Activated CD4-positive, alpha-beta T cell treated with anti-CD3 and anti-CD28 coated beads, Interleukin-2, amount 50 U/mL, for 24 hours (primary cell): ENCODE measurements at regions not wholly inside any gene's neighbourhood (a gene's known extent, or its start where the extent isn't known, plus 50 kb on each side); places are given as distances from the start of the nearest gene placed in this dataset.

Source experiments
- DNase-seq, 2 donors: peaks; one replicate each; pipeline ENCODE4 v3.0.0-alpha.2; 2020; ENCODE audit warnings: low read depth in 1 of 2, low spot score in 1 of 2

DNA sequence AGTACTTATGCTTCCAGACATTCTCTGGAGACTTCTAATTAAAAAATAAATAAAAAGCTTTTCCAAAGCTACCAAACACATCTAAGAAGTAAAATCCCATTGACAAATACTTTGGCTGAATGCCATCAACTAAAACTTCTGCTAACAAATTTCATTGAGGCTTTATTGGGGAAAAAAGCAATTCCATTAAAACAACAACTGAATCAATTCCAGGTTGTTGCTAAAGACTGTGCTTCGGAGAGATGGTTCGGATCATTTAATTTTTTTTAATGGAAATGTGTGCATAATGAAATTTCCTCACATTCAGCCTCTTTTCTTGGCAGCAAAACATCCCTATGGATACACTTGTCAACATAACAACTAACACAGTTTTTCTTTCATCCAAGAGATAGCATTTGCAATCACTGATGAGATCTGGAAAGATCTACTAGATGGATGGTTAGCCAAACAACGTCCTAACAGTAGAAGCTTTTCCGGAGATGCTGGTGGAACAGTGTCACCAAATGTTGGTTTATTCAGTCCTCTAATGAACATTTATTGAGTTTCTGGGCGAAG lies 446.1 kb upstream of the FAM98A start:
- DNase-seq, result no peak

DNA sequence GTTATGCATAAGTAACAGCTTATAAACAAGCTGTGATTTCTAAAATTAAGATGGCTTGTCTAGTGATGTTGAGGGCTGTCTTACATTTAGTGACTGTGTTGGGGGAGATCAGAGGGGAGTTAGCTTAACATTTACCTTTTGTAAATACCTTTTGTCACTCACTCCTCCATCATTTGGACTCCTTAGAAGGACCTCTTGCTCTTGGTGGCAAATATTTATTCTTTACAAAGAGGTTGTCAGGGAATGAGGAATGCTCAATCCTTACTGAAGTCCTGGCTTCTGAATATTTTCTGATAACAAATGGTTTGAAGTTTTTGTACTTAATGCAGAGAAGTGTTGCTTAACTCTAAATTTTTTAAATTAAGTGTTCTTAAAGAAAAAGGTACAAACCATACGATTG lies 438.8 kb upstream of the FAM98A start:
- DNase-seq, result no peak

DNA sequence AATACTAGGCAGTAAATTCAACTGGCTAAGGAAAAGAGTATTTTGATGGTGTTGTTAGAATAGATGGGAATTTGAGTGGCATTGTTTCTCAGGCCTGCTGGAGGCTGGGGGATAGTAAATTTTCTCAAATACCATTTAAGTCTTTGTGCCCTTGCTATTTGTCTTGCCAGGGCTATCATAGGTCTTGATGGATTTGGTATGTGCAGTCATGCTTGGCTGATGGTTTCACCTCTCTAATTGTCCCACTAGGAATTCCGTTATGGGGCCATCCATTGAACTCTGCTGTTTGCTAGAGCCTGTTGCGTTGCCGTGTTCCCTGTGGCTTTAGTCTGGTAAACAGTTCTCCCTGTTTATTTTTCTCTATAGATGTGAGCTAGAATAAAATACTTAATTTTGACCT lies 438.1 kb upstream of the FAM98A start:
- DNase-seq, result no peak

DNA sequence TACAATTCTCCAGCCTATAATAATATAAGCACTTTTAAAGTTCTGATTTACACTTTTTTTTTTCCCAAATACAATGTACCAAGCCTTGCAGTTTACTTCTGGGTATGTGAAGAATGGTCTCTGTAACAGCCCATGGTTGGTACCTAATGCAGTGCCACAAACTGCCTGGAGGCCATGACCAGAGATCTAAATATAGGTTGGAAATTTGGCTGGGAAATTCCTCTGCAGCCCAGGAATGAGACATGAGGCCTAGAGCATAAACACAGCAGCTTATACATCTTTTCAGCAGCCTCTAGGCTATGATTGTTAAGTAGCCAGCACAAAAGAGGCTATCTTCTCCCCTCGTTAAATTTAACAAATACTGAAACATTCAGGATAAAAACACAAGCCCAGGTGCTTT lies 432.0 kb upstream of the FAM98A start:
- no peak for DNase-seq

DNA sequence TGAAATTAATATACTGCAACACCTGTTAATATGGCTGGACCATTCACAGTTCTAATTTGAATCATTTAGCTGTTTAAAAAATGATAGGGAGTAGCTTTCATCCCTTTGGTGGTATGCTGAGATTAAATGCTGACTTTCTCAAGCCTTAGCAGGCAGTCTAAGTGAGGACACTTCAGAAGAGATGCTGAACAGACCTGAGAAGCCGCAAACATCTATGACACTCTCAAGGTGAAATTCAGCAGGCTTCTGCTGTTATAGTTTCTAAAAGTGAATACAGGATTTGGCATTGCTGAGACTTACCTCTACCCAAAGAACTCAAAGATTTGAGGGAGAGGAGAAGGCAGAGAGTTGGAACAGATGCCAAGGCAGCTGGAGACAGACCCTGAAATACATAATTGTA lies 431.2 kb upstream of the FAM98A start:
- no peak for DNase-seq

DNA sequence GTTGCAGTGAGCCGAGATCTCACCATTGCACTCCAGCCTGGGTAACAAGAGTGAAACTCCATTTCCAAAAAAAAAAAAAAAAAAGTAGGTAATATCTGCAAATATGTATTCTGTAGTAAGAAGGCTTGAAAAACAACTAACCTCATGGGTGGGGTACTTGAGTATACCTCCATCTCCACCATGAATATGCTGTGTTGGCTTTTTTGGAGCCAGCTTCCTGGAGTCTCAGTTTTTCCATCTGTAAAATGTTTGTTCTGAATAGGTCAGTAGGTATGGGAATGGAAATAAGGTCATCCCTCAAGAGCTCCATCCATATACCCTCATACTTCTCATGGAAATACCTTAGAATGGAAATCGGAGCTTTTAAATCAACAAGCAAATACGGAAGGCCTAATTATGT lies 430.0 kb upstream of the FAM98A start:
- DNase-seq, result no peak

DNA sequence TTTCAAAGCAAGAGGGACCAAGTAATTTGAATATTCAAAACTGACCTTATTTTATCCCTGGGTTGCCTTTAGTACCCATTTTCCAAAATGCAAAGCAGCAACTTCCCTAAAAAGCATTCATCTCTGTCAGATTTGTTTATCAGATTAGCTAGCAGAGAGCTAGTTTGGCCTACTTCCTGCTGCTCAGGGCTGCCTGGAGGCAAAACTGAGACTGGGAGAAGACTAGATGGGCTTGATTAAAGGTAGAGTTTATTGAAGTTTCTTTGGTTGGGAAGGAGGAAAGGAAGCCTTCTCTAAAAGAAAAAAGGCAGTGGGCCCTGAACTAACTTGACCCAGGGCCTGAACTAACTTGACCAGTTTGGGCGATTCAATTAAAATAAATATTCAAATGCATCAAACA lies 426.1 kb upstream of the FAM98A start:
- DNase-seq, result no peak

DNA sequence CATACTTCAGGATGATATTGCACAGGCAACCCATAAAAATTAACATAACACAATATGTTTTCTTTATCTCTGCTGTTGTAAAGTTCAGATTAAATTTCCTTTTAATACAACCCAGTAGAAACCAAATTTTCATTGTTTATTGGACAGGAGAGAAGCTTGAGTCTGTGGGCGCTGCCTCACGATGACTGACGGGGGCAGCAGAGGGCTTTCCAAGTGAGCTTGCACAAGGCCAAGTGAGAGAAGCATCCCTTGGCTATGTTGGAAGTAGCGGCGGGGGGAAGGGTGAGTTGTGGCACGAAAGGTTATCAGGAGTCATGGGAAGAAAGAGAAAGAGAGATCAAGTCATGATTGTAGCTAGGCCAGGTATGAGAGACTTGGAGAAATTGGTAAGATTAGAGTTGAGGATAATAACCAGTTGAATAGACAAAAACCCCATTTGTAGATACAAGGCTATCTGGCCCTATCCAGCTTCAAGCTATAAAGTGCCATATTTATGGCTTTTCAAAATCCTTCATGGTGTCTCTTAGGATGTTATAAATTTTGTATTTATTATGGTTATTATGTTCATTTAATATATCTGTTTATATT lies 413.7 kb upstream of the FAM98A start:
- peak in 1 of 2 donors; percentile 2 for DNase-seq

DNA sequence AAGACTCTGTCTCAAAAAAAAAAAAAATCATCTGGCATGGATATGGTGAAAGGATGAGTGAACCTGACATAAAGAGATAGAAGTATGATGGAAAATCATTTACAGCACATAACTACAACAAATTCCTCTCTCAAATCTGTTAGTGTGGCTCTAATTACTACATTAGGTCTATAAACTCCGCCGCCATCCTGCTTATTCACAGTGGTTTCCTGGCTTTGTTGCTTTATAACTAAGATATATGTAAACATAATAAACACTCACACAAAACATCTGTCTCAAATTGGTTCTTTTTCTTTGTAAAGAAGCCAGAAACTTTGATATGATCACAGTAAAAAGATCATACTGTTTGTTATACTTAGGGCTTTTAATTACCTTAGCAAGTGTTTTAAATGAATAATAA lies 412.6 kb upstream of the FAM98A start:
- no peak for DNase-seq

DNA sequence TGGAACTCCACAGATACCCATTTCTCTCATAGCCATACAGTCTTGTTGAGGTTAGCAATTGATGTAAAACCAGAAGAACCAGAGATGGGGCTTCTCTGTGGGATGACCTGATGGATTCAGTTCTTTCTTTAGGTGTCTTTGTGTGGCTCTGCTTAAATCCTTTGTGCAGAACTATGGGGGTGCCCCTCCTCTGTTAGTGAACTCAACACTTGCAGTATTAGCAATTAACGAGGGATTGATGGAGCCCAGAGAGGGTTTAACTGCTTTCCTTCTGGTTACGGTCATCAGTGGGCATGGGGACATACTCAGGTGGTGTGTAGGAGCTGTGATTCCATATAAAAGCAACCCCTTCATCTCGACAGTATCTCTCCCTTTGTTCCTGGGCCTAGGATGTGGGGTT lies 406.8 kb upstream of the FAM98A start:
- DNase-seq, result no peak

DNA sequence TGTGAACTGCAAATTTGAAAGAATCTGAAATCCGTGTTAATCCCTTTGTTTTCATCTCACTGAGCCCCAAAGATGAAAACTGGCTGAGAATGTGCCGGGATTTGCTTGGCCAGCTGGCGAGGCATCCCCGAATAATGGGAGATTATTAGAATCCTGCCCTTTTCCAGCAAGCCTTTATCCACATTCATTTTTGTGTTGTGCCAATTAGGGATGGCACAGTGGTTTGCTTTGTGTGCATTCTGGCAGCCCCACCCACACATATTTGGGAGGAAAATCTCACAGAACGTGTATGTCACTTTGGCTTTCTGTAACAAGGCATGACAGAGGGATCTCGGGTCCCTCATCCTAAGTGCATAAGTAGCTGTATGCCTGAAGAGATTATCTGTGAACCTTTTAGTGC lies 405.8 kb upstream of the FAM98A start:
- DNase-seq, result no peak

DNA sequence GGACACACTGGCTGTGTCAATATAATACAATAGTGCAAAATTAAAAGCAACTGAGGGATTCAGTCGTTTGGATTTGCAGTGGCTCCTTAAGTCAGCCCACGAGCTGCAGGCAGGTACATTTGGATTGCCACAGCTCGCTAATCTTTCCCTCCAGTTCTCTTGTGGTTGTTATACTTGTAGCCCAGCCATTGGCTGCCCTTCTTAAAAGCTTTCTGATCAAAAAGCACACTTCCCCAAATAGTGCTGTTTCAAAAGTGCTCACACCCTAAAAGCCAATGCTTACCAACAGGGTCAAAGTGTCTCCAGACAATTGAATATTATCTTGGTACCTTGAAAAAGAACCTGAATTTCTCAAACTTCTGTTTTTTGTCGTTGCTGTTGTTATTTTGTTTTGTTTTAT lies 404.7 kb upstream of the FAM98A start:
- no peak for DNase-seq

DNA sequence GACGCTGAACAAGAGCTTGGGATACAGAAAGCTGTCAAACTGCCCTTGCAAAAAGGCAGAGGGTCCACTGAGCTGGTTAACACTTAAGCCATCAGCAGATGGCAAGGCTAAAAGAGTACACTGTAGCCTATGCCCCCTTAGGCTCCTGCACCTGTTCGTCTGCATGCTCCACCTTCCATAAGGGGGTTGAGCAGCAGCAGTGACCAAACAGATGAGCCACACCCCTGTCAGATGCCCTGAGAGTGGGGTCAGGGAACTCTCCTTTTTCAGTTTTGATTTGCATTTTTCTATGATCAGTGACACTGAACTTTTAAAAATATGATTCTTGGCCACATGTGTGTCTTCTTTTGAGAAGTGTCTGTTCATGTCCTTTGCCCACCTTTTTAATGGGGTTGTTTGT lies 402.5 kb upstream of the FAM98A start:
- DNase-seq, result no peak

DNA sequence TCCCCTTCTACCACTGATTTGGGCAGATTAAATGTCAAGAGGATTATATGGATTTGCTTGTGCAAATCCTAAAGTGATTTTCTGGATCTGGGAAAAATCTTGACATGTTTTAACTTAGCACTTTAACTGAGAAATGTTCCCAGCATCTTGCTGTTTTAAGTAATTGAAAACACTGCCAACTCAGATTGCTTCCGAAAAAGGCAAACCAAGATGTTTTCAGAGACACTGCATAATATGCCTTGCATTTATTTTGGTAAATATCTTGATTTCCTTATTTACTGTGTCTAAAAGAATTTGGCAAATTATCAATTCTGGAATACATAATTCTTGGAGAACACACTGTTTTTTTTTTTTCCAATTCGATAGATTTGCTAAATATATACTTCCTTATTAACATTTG lies 385.0 kb upstream of the FAM98A start:
- no peak for DNase-seq

DNA sequence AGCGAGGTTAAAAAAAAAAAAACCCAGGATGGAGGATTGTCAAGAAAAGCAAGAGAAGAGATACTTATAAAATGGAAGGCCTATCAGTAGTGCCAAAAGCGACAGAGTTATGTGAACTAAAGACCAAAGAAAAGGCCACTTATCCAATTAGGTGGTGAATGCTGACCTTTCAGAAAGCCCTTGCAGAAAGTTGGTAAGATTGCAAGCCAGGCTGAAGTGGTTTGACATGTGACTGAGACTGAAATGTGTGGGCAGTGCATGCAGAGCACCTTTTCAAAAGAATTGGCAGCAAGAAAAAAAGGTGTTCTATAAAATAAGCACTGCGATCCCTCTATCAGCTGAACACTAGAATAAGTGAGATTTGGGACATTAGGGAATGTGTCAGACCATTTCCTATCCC lies 379.4 kb upstream of the FAM98A start:
- no peak for DNase-seq

DNA sequence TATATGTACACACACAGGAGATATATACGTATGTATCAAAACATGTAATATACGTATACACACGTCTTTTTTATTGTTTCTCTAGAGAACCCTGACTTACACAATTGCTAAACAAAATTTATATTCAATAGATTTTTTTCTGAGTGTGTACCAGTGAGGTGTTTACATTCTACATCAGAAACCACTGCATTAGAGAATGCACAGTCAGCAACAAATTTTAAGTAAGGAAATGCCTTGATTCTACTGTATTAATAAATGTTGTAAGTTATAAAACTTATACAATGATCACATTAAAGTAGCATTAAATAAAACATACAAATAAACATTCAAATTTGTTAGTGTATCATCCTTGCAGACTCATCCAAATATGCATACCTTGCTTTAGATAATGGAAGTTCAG lies 376.4 kb upstream of the FAM98A start:
- no peak for DNase-seq

DNA sequence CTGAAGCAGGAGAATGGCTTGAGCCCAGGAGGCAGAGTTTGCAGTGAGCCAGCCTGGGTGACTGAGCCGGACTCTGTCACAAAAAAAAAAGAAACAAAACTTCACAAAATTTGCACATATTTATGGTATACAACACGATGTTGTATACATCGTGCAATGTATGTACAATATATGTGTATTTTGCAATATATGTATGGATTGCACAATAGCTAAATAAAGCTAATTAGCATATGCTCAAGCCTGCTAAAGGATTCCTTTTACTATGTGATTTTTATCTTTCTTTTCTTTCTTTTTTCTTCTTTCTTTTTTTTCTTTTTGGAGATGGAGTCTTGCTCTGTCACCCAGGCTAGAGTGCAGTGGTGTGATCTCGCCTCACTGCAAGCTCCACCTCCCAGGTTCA lies 368.0 kb upstream of the FAM98A start:
- DNase-seq, result no peak

DNA sequence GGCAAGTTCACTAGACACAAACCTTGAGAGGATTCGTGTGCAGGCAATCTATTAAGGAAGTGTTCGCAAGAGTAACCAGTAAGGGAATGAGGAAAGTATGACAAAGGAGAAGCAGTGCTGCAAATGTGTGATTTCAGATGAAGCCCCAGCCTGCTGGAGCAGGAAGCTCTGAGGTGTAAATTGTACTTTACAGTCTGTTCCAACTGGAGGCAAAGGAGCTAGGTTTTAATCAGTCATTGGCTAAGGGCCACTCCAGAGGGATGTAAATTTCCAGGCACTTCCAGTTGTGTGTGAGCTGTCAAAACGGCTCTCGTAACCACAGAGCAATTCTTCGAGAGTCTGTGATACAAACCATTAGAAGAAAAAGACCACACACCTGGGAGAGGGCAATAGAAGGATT lies 359.5 kb upstream of the FAM98A start:
- no peak for DNase-seq

DNA sequence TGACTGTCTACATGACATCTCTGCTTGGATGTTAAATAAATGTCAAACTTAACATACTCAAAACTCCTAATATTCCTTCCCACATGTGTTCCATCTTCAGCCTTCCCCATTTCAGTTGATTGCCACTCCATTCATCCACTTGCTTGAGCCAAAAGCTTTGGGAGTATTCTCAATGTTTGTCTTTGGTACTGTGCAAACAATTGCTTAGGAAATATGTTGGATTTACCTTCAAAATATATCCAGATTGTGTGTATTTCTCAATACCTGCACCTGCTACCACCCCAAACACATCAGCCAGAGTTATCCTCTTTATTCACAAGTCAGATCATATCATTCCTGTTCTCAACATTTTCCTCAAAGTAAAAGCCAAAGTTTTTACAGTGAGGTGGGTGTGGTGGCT lies 350.3 kb upstream of the FAM98A start:
- DNase-seq, result no peak

DNA sequence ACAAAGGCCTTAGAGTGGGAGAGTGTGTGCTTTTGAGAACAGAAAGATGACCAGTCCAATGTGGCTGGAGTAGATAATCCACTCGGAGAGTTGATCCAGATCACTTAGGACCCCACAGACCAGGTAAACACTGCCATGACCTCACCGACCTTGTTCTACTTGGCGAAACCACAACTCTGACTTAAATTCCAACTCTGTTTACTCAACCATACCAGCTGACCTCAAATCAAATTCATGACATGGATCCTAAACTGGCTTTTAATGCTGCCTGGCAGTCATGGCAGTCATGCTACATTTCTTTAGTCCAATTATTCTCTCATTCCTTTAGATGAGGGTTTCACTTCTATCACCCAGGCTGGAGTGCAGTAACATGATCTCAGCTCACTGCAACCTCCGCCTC lies 347.1 kb upstream of the FAM98A start:
- no peak for DNase-seq

DNA sequence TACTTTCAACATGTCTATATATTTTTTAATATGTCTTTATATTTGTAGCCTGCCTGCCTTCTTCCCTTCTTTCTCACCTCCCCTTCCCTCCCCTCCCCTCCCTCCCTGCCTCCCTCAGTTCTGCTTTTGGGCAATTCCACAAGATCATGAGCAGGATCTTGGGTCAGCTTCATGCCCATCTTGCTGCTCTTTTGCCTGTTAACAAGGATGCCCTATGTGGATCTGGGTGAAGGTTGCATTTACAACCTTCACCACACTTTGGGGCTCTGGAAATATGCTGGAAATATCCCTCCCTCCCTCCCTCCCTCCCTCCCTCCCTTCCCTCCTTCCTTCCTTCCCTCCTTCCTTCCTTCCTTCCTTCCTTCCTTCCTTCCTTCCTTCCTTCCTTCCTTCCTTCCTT lies 334.1 kb upstream of the FAM98A start:
- no peak for DNase-seq

DNA sequence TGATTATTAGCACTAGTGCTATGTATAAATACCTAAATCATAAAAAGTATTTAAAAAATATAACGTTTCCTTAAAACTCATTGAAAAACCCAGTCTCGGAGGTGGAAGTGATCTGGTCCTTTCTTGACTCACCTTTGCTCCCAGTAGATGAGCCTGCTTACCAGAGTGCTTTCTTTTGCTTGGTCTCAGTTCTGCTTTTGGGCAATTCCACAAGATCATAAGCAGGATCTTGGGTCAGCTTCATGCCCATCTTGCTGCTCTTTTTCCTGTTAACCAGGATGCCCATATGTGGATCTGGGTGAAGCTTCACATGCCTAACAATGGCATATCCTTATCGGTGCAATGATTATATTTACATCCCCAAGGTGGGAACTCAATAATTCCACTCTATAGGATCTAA lies 332.1 kb upstream of the FAM98A start:
- DNase-seq, result no peak

DNA sequence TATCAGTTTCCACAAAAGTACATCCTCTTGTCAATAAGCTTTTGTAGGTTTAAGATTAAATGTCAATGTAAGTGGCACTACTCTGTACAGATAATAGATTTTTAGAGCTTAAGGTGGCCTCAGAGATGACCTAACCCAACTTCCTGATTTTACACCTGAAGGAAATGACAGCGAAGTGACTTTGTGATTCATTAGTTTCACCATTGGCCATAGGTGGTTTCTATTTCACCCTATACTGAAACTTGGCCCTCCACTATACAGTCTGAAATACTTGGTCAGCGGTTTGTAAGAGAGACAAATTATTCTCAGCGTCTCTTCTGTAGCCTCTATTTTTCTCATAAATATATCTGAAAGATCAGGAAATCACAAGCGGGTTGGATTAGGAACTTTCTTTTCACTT lies 330.4 kb upstream of the FAM98A start:
- DNase-seq, result no peak

DNA sequence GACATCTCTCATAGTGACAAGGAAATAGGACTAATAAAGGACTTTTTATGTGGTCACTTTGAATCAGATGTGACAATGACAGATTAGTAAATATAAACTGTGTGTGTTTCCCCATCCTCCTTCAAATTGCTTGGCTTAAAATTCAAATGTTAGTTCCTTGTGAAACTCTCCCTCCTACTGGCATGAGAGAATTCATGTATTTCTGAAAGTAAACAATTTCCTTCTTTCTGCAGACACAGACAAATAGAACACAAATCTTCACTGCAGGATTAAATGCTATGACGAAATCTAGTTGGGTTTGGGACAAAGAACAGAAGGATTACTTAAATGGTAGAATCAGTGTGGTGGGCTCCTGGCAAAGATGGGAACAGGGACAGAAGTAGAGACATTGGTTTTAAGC lies 328.7 kb upstream of the FAM98A start:
- DNase-seq, result no peak
